ENCODE measurements at regions not wholly inside any gene's neighbourhood (a gene's known extent, or its start where the extent isn't known, plus 50 kb on each side); places are given as distances from the start of the nearest gene placed in this dataset.

DNA sequence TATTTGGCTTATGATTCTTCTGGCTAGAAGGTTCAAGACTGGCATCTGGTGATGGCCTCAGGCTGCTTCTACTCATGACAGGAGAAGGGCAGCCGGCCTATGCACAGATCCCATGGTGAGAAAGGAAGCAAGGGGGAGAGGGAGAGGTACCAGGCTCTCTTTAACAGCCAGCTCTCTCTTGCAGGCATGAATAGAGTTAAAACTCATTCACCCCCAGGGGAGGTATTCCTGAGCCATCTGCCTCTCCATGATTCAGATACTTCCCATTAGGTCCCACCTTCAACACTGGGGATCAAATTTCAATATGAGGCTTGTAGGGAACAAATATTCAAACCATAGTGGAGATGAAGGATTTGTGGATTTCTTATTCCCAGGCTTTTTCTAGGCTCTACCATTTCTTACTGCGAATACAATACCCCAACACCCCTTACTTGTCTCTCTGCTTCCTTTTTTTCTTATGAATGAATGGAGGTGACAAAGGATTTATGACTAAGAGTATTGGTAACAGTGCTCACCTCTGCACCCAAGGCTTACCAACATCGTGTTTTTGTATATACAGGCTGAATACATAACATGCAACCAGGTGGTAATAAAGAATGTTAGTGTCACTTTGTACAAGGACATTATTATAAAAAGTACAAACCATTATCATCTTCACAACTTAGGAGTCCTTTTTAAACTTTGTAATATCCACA, 454.6 kb upstream of the TRIB2 start:
- TF ChIP-seq MAFK (IDR thresholded peaks at IDR 0.05; ENCODE audit: partially characterized antibody) = no peak
- TF ChIP-seq FOSL2 (IDR thresholded peaks at IDR 0.05) = no peak
- no peak for TF ChIP-seq FOSL2 (CRISPR knock-in tag; IDR thresholded peaks at IDR 0.05)
- TF ChIP-seq, protein P1, sequence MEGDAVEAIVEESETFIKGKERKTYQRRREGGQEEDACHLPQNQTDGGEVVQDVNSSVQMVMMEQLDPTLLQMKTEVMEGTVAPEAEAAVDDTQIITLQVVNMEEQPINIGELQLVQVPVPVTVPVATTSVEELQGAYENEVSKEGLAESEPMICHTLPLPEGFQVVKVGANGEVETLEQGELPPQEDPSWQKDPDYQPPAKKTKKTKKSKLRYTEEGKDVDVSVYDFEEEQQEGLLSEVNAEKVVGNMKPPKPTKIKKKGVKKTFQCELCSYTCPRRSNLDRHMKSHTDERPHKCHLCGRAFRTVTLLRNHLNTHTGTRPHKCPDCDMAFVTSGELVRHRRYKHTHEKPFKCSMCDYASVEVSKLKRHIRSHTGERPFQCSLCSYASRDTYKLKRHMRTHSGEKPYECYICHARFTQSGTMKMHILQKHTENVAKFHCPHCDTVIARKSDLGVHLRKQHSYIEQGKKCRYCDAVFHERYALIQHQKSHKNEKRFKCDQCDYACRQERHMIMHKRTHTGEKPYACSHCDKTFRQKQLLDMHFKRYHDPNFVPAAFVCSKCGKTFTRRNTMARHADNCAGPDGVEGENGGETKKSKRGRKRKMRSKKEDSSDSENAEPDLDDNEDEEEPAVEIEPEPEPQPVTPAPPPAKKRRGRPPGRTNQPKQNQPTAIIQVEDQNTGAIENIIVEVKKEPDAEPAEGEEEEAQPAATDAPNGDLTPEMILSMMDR (IDR thresholded peaks at IDR 0.05) = no peak
- TF ChIP-seq, protein P2, sequence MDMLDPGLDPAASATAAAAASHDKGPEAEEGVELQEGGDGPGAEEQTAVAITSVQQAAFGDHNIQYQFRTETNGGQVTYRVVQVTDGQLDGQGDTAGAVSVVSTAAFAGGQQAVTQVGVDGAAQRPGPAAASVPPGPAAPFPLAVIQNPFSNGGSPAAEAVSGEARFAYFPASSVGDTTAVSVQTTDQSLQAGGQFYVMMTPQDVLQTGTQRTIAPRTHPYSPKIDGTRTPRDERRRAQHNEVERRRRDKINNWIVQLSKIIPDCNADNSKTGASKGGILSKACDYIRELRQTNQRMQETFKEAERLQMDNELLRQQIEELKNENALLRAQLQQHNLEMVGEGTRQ (IDR thresholded peaks at IDR 0.05) = no peak
- no peak for TF ChIP-seq POLR2A (IDR thresholded peaks at IDR 0.05; ENCODE audit: low read length)
- TF ChIP-seq KDM5A (IDR thresholded peaks at IDR 0.05) = no peak
- TF ChIP-seq HOXA7 (CRISPR knock-in tag; IDR thresholded peaks at IDR 0.05) = no peak
- TF ChIP-seq EP300 (IDR thresholded peaks at IDR 0.05) = no peak
- TF ChIP-seq, protein P3, sequence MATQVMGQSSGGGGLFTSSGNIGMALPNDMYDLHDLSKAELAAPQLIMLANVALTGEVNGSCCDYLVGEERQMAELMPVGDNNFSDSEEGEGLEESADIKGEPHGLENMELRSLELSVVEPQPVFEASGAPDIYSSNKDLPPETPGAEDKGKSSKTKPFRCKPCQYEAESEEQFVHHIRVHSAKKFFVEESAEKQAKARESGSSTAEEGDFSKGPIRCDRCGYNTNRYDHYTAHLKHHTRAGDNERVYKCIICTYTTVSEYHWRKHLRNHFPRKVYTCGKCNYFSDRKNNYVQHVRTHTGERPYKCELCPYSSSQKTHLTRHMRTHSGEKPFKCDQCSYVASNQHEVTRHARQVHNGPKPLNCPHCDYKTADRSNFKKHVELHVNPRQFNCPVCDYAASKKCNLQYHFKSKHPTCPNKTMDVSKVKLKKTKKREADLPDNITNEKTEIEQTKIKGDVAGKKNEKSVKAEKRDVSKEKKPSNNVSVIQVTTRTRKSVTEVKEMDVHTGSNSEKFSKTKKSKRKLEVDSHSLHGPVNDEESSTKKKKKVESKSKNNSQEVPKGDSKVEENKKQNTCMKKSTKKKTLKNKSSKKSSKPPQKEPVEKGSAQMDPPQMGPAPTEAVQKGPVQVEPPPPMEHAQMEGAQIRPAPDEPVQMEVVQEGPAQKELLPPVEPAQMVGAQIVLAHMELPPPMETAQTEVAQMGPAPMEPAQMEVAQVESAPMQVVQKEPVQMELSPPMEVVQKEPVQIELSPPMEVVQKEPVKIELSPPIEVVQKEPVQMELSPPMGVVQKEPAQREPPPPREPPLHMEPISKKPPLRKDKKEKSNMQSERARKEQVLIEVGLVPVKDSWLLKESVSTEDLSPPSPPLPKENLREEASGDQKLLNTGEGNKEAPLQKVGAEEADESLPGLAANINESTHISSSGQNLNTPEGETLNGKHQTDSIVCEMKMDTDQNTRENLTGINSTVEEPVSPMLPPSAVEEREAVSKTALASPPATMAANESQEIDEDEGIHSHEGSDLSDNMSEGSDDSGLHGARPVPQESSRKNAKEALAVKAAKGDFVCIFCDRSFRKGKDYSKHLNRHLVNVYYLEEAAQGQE (IDR thresholded peaks at IDR 0.05) = no peak
- no peak for TF ChIP-seq ZFP36 (IDR thresholded peaks at IDR 0.05; ENCODE audit: borderline replicate concordance, partially characterized antibody)
- no peak for TF ChIP-seq ZNF302 (CRISPR knock-in tag; IDR thresholded peaks at IDR 0.05)
- no peak for TF ChIP-seq ESRRA (IDR thresholded peaks at IDR 0.05; ENCODE audit: borderline replicate concordance, low read length)
- no peak for TF ChIP-seq CHD2 (IDR thresholded peaks at IDR 0.05; ENCODE audit: low read length, partially characterized antibody)

All from A549 (cell line).